Heart right ventricle (tissue), 16 donors: ENCODE measurements at regions not wholly inside any gene's neighbourhood (a gene's known extent, or its start where the extent isn't known, plus 50 kb on each side); places are given as distances from the start of the nearest gene placed in this dataset.
A peak's percentile ranks its signal among the peaks of the same experiment; 100 is the strongest.

Source experiments
- ATAC-seq, 8 donors: fragments of 200-7000 bp; cut with Tn5 transposase; one replicate each; pipeline ENCODE4 v1.9.1; 2020; ENCODE audit warnings: mild to moderate bottlenecking in 8 of 8, moderate library complexity in 8 of 8, moderate number of reproducible peaks in 1 of 8
- DNase-seq, 2 donors: peaks; one replicate each; pipeline ENCODE4 v3.0.0-alpha.2; 2020
- H3K27ac ChIP-seq, 10 donors: fragments of 200-600 bp; sonication (generic) in 2 of 10; one replicate each; pipeline versions ENCODE4 v1.5.0 to v1.8.0; 2020 to 2022; ENCODE audit warnings: mild to moderate bottlenecking in 3 of 10
- H3K27me3 ChIP-seq, 7 donors: fragments of 200-600 bp; one replicate each; pipeline ENCODE4 v1.8.0; 2021 to 2022; ENCODE audit warnings: mild to moderate bottlenecking in 2 of 7
- H3K36me3 ChIP-seq, 9 donors: fragments of 200-600 bp; sonication (generic) in 1 of 9; one replicate each; pipeline versions ENCODE4 v1.5.0 to v1.8.0; 2020 to 2022; ENCODE audit warnings: mild to moderate bottlenecking in 2 of 9
- H3K4me1 ChIP-seq, 9 donors: fragments of 200-600 bp; sonication (generic) in 1 of 9; one replicate each; pipeline versions ENCODE4 v1.5.0 to v1.8.0; 2020 to 2022; ENCODE audit warnings: mild to moderate bottlenecking in 4 of 9
- H3K4me3 ChIP-seq, 10 donors: fragments of 200-600 bp; sonication (generic) in 2 of 10; one replicate each; pipeline versions ENCODE4 v1.5.0 to v1.8.0; 2020 to 2022; ENCODE audit warnings: mild to moderate bottlenecking in 7 of 10, moderate library complexity in 2 of 10
- H3K9me3 ChIP-seq, 11 donors: fragments of 200-600 bp in 10 of 11; sonication (generic) in 2 of 11; one replicate each; pipeline versions ENCODE4 v1.5.0 to v1.8.0; 2013 to 2022; ENCODE audit warnings: mild to moderate bottlenecking in 2 of 11, control low read depth in 1 of 11, moderate library complexity in 1 of 11
- WGBS, 2 donors: extraction: QIAGEN DNeasy Blood & Tissue Kit; methylation state at CpG; one replicate each; pipeline ENCODE4 v1.1.7; 2013; ENCODE audit warnings: inconsistent platforms in 1 of 2; 5-methylcytosine and 5-hydroxymethylcytosine counted together
- intact Hi-C, 10 donors: fragments of 100-400 bp; cut with DNase I; formaldehyde crosslinking; loops; one replicate each; pipeline versions ENCODE4 v1.11.1 to v1.14.2; 2022
- TF ChIP-seq, protein P1 (sequence below), 9 donors: fragments of 200-600 bp; sonication (generic) in 2 of 9; IDR thresholded peaks; one replicate each; pipeline versions ENCODE4 v1.5.0 to v1.8.0; 2021 to 2022; ENCODE audit warnings: antibody characterized with exemption in 9 of 9, mild to moderate bottlenecking in 5 of 9, moderate library complexity in 1 of 9
- donor health status: Arrhythmogenic right ventricular cardiomyopathy.
- donor health status: ischemic (EF 13 %, LVEDD 7.1; RV severe dilation, severe dysfunction).
- donor health status: healthy with polysubstance abuse.
- donor health status: DM: no; HTN: yes; CAD: no.
- donor health status: DM: no; HTN: no; CAD: no.
- donor health status: ischemic (EF 25% LVEDD 6.9; RV normal size, moderate dysfunction).
- donor health status: ischemic (EF 25% LVEDD 5.7; RV mildly dilated, moderate dysfunction).
- donor health status: healthy.
- donor health status: DM: yes; HTN: yes; CAD: no.
- donor health status: Ischemic cardiomyopathy.
- donor health status: ischemic (EF 35%, LVEDD 5.7; RV mildly dilated, moderate dysfunction).
- donor health status: nonischemic (EF 11% LVEDD 7.7; RV severe dilation, severe dysfunction).
- donor health status: DM: yes; HTN: yes; CAD: no.
- donor health status: PGD.
- donor health status: ischemic (EF 29% LVEDD 5.4; RV normal size, mild dysfunction).
- donor health status: nonischemic (EF 23%, LVEDD 6.1; RV moderate dilation, normal function).

DNA sequence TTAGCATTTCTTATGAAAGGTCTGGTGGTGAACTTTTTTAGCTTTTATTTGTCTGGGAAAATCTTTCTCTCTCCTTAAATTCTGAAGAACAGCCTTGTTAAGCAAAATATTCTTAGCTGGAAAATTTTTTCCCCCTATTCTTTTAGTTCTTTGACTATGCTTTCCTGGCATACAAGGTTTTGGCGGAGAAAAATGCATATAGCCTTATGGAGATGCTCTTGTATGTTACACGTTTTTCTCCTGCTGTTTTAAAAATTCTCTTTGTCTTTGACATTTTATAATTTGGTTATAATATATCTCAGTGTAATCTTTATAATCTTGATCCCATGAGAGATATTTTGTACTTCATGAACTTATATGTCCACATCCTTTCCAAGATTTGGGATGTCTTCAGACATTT lies 1190.4 kb upstream of the ZEB2 start:
- H3K27ac ChIP-seq, result no peak overlapping the region
- H3K4me1 ChIP-seq, result no peaks in the 10 kb centered on the region
- TF ChIP-seq, protein P1, sequence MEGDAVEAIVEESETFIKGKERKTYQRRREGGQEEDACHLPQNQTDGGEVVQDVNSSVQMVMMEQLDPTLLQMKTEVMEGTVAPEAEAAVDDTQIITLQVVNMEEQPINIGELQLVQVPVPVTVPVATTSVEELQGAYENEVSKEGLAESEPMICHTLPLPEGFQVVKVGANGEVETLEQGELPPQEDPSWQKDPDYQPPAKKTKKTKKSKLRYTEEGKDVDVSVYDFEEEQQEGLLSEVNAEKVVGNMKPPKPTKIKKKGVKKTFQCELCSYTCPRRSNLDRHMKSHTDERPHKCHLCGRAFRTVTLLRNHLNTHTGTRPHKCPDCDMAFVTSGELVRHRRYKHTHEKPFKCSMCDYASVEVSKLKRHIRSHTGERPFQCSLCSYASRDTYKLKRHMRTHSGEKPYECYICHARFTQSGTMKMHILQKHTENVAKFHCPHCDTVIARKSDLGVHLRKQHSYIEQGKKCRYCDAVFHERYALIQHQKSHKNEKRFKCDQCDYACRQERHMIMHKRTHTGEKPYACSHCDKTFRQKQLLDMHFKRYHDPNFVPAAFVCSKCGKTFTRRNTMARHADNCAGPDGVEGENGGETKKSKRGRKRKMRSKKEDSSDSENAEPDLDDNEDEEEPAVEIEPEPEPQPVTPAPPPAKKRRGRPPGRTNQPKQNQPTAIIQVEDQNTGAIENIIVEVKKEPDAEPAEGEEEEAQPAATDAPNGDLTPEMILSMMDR (IDR thresholded peaks at IDR 0.05), result no peak
- no peak for DNase-seq
- H3K4me3 ChIP-seq, result no peak overlapping the region
- no peaks in the 10 kb centered on the region for H3K27me3 ChIP-seq
- 77 to 93% methylated on average over 2 of the region's 2 CpGs for WGBS, 2 donors
- peaks cover 0 to 40% (median 10%) of the 10 kb centered on the region in 11 donors for H3K9me3 ChIP-seq
- no peaks in the 10 kb centered on the region for H3K36me3 ChIP-seq
- intact Hi-C loops, result no loop called here
- no peak for ATAC-seq

DNA sequence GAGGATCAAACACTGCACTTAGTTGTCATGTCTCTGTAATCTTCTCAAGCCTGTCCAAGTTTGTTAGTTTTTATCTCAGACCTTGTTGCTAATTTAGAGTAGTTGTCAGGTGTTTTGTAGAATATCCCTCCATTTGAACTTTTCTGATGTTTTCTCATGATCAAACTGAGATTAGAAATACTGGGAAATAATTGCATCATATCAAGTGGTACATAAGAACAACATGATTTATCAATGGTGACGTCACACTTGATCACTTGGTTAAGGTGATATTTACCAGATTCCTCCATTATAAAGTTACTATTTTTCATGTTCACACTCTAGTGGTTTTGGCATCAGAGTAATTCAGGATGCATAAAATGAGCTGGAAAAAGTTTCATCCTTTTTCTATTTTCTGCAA lies 1182.4 kb upstream of the ZEB2 start:
- H3K4me1 ChIP-seq, result no peaks in the 10 kb centered on the region
- no peaks in the 10 kb centered on the region for H3K36me3 ChIP-seq
- intact Hi-C loops, result no loop called here
- 71 to 88% methylated on average over 1 of the region's 1 CpG for WGBS, 2 donors
- no peak overlapping the region for H3K4me3 ChIP-seq
- TF ChIP-seq, protein P1 (IDR thresholded peaks at IDR 0.05), result no peak
- DNase-seq (no peak), ATAC-seq (no peak)
- H3K27me3 ChIP-seq, result no peaks in the 10 kb centered on the region
- H3K27ac ChIP-seq, result no peak overlapping the region
- H3K9me3 ChIP-seq, result peaks cover 0 to 32% (median 11%) of the 10 kb centered on the region in 11 donors

DNA sequence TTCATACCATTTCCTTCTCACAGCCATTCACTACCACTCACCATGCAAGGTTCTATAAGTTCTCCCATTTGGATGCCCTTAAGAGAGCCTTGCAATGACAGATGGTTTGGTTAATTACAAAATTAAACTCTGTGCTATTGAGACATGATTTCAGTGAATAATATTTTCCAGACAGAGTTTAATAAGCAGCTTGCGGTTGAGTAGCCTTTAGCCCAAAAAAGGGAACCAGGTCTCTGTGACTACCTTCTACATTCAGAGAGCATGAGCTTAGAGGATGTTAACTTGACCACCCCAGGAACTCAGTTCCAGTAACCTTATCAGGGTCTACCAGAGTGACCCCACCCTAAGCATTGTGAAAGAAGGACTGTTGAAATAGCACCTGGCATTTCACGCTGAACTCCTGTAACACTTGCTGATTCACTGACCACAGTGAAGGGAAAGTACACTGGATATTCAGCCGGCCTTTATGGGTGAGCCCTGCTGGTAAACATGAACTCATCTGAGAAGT lies 1173.1 kb upstream of the ZEB2 start:
- H3K9me3 ChIP-seq, result peaks cover 0 to 6% (median 0%) of the 10 kb centered on the region in 11 donors
- TF ChIP-seq, protein P1 (IDR thresholded peaks at IDR 0.05), result no peak
- DNase-seq (no peak), ATAC-seq (peak in 3 of 8 donors; percentile 16 to 50 (median 31))
- H3K4me3 ChIP-seq, result no peak overlapping the region
- intact Hi-C loops, result no loop called here
- H3K36me3 ChIP-seq, result no peaks in the 10 kb centered on the region
- peak overlapping the region in 1 of 10 donors; percentile 21 for H3K27ac ChIP-seq
- H3K4me1 ChIP-seq, result no peaks in the 10 kb centered on the region
- WGBS, 2 donors, result 79 to 83% methylated on average over 3 of the region's 3 CpGs
- no peaks in the 10 kb centered on the region for H3K27me3 ChIP-seq

DNA sequence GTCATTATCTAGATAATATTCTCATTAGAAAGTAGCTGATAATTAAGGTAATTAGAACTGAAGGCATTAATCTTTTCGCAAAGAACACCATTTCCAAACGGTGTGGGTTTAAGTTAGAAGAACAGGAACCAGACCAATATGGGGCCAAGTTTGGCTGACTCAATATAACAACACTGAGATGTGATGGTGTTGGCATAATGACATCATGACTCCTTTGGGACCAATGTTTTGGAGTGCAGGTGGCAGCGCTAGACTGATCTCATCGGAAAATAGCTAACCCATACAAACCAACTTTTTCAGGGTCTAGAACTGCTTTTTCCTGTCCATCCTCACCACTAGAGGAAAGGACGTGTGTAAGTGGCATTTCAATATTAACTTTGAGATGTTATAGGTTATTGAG lies 1171.7 kb upstream of the ZEB2 start:
- Histone ChIP-seq H3K27ac (peak overlapping the region in 1 of 10 donors; percentile 8), H3K36me3 (no peaks in the 10 kb centered on the region), H3K27me3 (no peaks in the 10 kb centered on the region), H3K4me1 (peaks cover 0 to 5% (median 0%) of the 10 kb centered on the region in 9 donors), H3K9me3 (peaks cover 0 to 6% (median 0%) of the 10 kb centered on the region in 11 donors), H3K4me3 (no peak overlapping the region)
- WGBS, 2 donors, result 85 to 90% methylated on average over 5 of the region's 5 CpGs
- ATAC-seq, result no peak
- intact Hi-C loops, result no loop called here
- no peak for DNase-seq
- TF ChIP-seq, protein P1 (IDR thresholded peaks at IDR 0.05), result no peak
